Heart left ventricle (tissue), 16 donors: ENCODE measurements at regions not wholly inside any gene's neighbourhood (a gene's known extent, or its start where the extent isn't known, plus 50 kb on each side); places are given as distances from the start of the nearest gene placed in this dataset.

Experiments used
- ATAC-seq, 4 donors: fragments of 200-7000 bp; cut with Tn5 transposase; one replicate each; pipeline ENCODE4 v1.9.1; 2020 to 2022; ENCODE audit warnings: moderate library complexity in 4 of 4, mild to moderate bottlenecking in 3 of 4, moderate number of reproducible peaks in 1 of 4
- DNase-seq, 5 donors: peaks; one replicate each; pipeline ENCODE4 v3.0.0-alpha.2; 2020
- H3K27ac ChIP-seq, 12 donors: fragments of 200-600 bp; sonication (generic) in 4 of 12; one replicate each; pipeline versions ENCODE4 v1.5.0 to v1.8.0; 2016 to 2022; ENCODE audit warnings: mild to moderate bottlenecking in 2 of 12
- H3K27me3 ChIP-seq, 9 donors: fragments of 200-600 bp; sonication (generic) in 2 of 9; one replicate each; pipeline versions ENCODE4 v1.5.1 to v1.8.0; 2016 to 2022; ENCODE audit warnings: mild to moderate bottlenecking in 3 of 9
- H3K36me3 ChIP-seq, 9 donors: fragments of 200-600 bp; sonication (generic) in 2 of 9; one replicate each; pipeline versions ENCODE4 v1.5.0 to v1.8.0; 2018 to 2022; ENCODE audit warnings: mild to moderate bottlenecking in 2 of 9
- H3K4me1 ChIP-seq, 12 donors: fragments of 200-600 bp; sonication (generic) in 4 of 12; one replicate each; pipeline versions ENCODE4 v1.5.0 to v1.8.0; 2016 to 2022; ENCODE audit warnings: mild to moderate bottlenecking in 3 of 12
- H3K4me3 ChIP-seq, 12 donors: fragments of 200-600 bp; sonication (generic) in 4 of 12; one replicate each; pipeline versions ENCODE4 v1.5.0 to v1.8.0; 2017 to 2022; ENCODE audit warnings: mild to moderate bottlenecking in 9 of 12, moderate library complexity in 4 of 12
- H3K9me3 ChIP-seq, 12 donors: fragments of 200-600 bp; sonication (generic) in 4 of 12; one replicate each; pipeline versions ENCODE4 v1.5.0 to v1.8.0; 2016 to 2022; ENCODE audit warnings: mild to moderate bottlenecking in 1 of 12
- CTCF ChIP-seq, 12 donors: fragments of 200-600 bp; sonication (generic) in 4 of 12; IDR thresholded peaks; one replicate each; pipeline versions ENCODE4 v1.5.0 to v1.8.0; 2018 to 2022; ENCODE audit warnings: antibody characterized with exemption in 12 of 12, mild to moderate bottlenecking in 5 of 12
- POLR2A ChIP-seq, 2 donors: fragments of 450-650 bp; IDR thresholded peaks; one replicate each; pipeline ENCODE4 v1.6.1; 2017; ENCODE audit warnings: antibody characterized with exemption in 2 of 2, mild to moderate bottlenecking in 2 of 2, moderate library complexity in 2 of 2
- WGBS, 4 donors: extraction: QIAGEN DNeasy Blood & Tissue Kit in 2 of 4; methylation state at CpG; one replicate each; pipeline versions ENCODE4 v1.1.5 to v1.1.7; 2013 to 2018; 5-methylcytosine and 5-hydroxymethylcytosine counted together
- intact Hi-C, 10 donors: fragments of 100-400 bp; cut with DNase I; formaldehyde crosslinking; loops; one replicate each; pipeline versions ENCODE4 v1.11.1 to v1.14.2; 2022
- donor health status: ischemic (EF 13 %, LVEDD 7.1; RV severe dilation, severe dysfunction).
- donor health status: healthy with polysubstance abuse.
- donor health status: DM: no; HTN: yes; CAD: no.
- donor health status: DM: no; HTN: no; CAD: no.
- donor health status: ischemic (EF 25% LVEDD 6.9; RV normal size, moderate dysfunction).
- donor health status: ischemic (EF 25% LVEDD 5.7; RV mildly dilated, moderate dysfunction).
- donor health status: healthy.
- donor health status: DM: yes; HTN: yes; CAD: no.
- donor health status: ischemic (EF 35%, LVEDD 5.7; RV mildly dilated, moderate dysfunction).
- donor health status: nonischemic (EF 11% LVEDD 7.7; RV severe dilation, severe dysfunction).
- donor health status: DM: yes; HTN: yes; CAD: no.
- donor health status: PGD.
- donor health status: ischemic (EF 29% LVEDD 5.4; RV normal size, mild dysfunction).
- donor health status: nonischemic (EF 23%, LVEDD 6.1; RV moderate dilation, normal function).

GRCh38 chr2:193523662-193524061, 1328.9 kb upstream of the TMEFF2 start:
- intact Hi-C loops, result no loop called here
- H3K9me3 ChIP-seq, result no peaks in the 10 kb centered on the region
- H3K27me3 ChIP-seq, result no peaks in the 10 kb centered on the region
- H3K4me3 ChIP-seq, result no peak overlapping the region
- no peak for TF ChIP-seq POLR2A (IDR thresholded peaks at IDR 0.05)
- no peak for TF ChIP-seq CTCF (IDR thresholded peaks at IDR 0.05)
- no peak for DNase-seq
- no peak overlapping the region for H3K27ac ChIP-seq
- ATAC-seq, result no peak
- 64 to 80% (median 71%) methylated on average over 1 of the region's 1 CpG for WGBS, 4 donors
- H3K36me3 ChIP-seq, result no peaks in the 10 kb centered on the region
- no peaks in the 10 kb centered on the region for H3K4me1 ChIP-seq

GRCh38 chr2:193521523-193521922, 1326.8 kb upstream of the TMEFF2 start:
- DNase-seq (no peak), ATAC-seq (no peak)
- no peaks in the 10 kb centered on the region for H3K4me1 ChIP-seq
- H3K27ac ChIP-seq, result no peak overlapping the region
- H3K36me3 ChIP-seq, result no peaks in the 10 kb centered on the region
- TF ChIP-seq POLR2A (IDR thresholded peaks at IDR 0.05) (no peak), CTCF (IDR thresholded peaks at IDR 0.05) (no peak)
- no peaks in the 10 kb centered on the region for H3K9me3 ChIP-seq
- WGBS, 4 donors, result 86 to 92% (median 91%) methylated on average over 2 of the region's 2 CpGs
- no peak overlapping the region for H3K4me3 ChIP-seq
- intact Hi-C loops, result no loop called here
- no peaks in the 10 kb centered on the region for H3K27me3 ChIP-seq

- 73 to 77% (median 75%) methylated on average over 5 of the region's 5 CpGs for WGBS, 4 donors
- Histone ChIP-seq H3K4me1 (no peaks in the 10 kb centered on the region), H3K27me3 (no peaks in the 10 kb centered on the region), H3K4me3 (no peak overlapping the region), H3K27ac (no peak overlapping the region), H3K36me3 (no peaks in the 10 kb centered on the region), H3K9me3 (peaks cover 0 to 2% (median 0%) of the 10 kb centered on the region in 12 donors)
- intact Hi-C loops, result no loop called here
- TF ChIP-seq POLR2A (IDR thresholded peaks at IDR 0.05) (no peak), CTCF (IDR thresholded peaks at IDR 0.05) (no peak)
- no peak for DNase-seq
- no peak for ATAC-seq
Measured at GRCh38 chr2:193520709-193521458, 1326.2 kb upstream of the TMEFF2 start.

GRCh38 chr2:193518041-193518817, 1323.5 kb upstream of the TMEFF2 start:
- H3K27ac ChIP-seq, result no peak overlapping the region
- 67 to 73% (median 70%) methylated on average over 6 of the region's 6 CpGs for WGBS, 4 donors
- no peak for TF ChIP-seq CTCF (IDR thresholded peaks at IDR 0.05)
- no peak for TF ChIP-seq POLR2A (IDR thresholded peaks at IDR 0.05)

More at GRCh38 chr2:193518041-193518817, 1323.5 kb upstream of the TMEFF2 start:
- ATAC-seq (no peak), DNase-seq (no peak)
- no peaks in the 10 kb centered on the region for H3K36me3 ChIP-seq
- H3K9me3 ChIP-seq, result peaks cover 0 to 7% (median 0%) of the 10 kb centered on the region in 12 donors
- intact Hi-C loops, result no loop called here
- no peaks in the 10 kb centered on the region for H3K4me1 ChIP-seq
- no peaks in the 10 kb centered on the region for H3K27me3 ChIP-seq
- H3K4me3 ChIP-seq, result no peak overlapping the region
